GM10266 (cell line): ENCODE measurements at regions not wholly inside any gene's neighbourhood (a gene's known extent, or its start where the extent isn't known, plus 50 kb on each side); places are given as distances from the start of the nearest gene placed in this dataset.

Experiments used
- DNase-seq: peaks from one replicate; pipeline ENCODE4 v3.0.0; 2012; ENCODE audit errors: extremely low spot score
- CTCF ChIP-seq: IDR thresholded peaks from 2 replicates; pipeline ENCODE4 v1.5.1; 2012; ENCODE audit warnings: mild to moderate bottlenecking, low read depth; ENCODE audit not compliant: control insufficient read depth, insufficient read depth; ENCODE audit errors: missing control alignments

- DNase-seq = no peak
- no peak for TF ChIP-seq CTCF
These were observed 1169.2 kb upstream of the WWC1 start for GRCh38 chr5:167122267-167122666.

GRCh38 chr5:167123126-167123525, 1168.3 kb upstream of the WWC1 start:
- DNase-seq = no peak
- TF ChIP-seq CTCF = no peak

- TF ChIP-seq CTCF = no peak
- no peak for DNase-seq
These were observed 1162.9 kb upstream of the WWC1 start for GRCh38 chr5:167128581-167128980.

- no peak for DNase-seq
These were observed 1150.7 kb upstream of the WWC1 start for GRCh38 chr5:167140548-167141291.

GRCh38 chr5:167143716-167144115, 1147.7 kb upstream of the WWC1 start:
- no peak for TF ChIP-seq CTCF
- no peak for DNase-seq

More at GRCh38 chr5:167140548-167141291, 1150.7 kb upstream of the WWC1 start:
- TF ChIP-seq CTCF = no peak

GRCh38 chr5:167145841-167146240, 1145.6 kb upstream of the WWC1 start:
- no peak for DNase-seq
- no peak for TF ChIP-seq CTCF

GRCh38 chr5:167147879-167148278, 1143.6 kb upstream of the WWC1 start:
- no peak for TF ChIP-seq CTCF
- DNase-seq = no peak
